ENCODE measurements at regions not wholly inside any gene's neighbourhood (a gene's known extent, or its start where the extent isn't known, plus 50 kb on each side); places are given as distances from the start of the nearest gene placed in this dataset.

- H3K27ac ChIP-seq, result no peak overlapping the region
- no peak for TF ChIP-seq CTCF (conservative IDR thresholded peaks at IDR 0.05)
- TF ChIP-seq EZH2 (IDR thresholded peaks at IDR 0.05; ENCODE audit: low read depth), result no peak
- DNase-seq, result no peak
- ChIA-PET POLR2A (ENCODE audit: unreplicated experiment) (no interaction called here), CTCF (no interaction called here)
- H2AFZ ChIP-seq, result no peak overlapping the region
- H3K4me3 ChIP-seq, result no peak overlapping the region
- H3K9me2 ChIP-seq (ENCODE audit: insufficient read depth), result no peaks in the 10 kb centered on the region
- intact Hi-C loops (cut with micrococcal nuclease; ENCODE audit: unreplicated experiment), result loop anchor here (5.0 kb wide), 1 partner anchor 176 kb away; no protein-coding TSS in a partner anchor
- no peaks in the 10 kb centered on the region for H3K27me3 ChIP-seq (ENCODE audit: insufficient read depth, low read depth)
- 0 out of 2 replicates have a peak, but pooled peaks cover 15% of the 10 kb centered on the region for H3K4me1 ChIP-seq (replicated peaks; ENCODE audit: insufficient read depth)
- H4K20me1 ChIP-seq (ENCODE audit: insufficient read depth), result no peaks in the 10 kb centered on the region
- no TSS peak for BruUV-seq (replicated peaks)
- H3K4me2 ChIP-seq, result no peak overlapping the region
- no peaks in the 10 kb centered on the region for H3F3A ChIP-seq (ENCODE audit: insufficient read depth, low read depth)
- H3K79me2 ChIP-seq (ENCODE audit: low read depth), result no peaks in the 10 kb centered on the region
- H3K36me3 ChIP-seq (ENCODE audit: low read depth), result no peaks in the 10 kb centered on the region
- H3K9me3 ChIP-seq (ENCODE audit: insufficient read depth, low read depth), result no peaks in the 10 kb centered on the region
Observed at GRCh38 chr20:11853359-11853758, 64.3 kb upstream of the BTBD3 start.

- ChIA-PET CTCF (no interaction called here), POLR2A (ENCODE audit: unreplicated experiment) (no interaction called here)
- TF ChIP-seq CTCF (conservative IDR thresholded peaks at IDR 0.05) (no peak), EZH2 (IDR thresholded peaks at IDR 0.05; ENCODE audit: low read depth) (no peak)
- Histone ChIP-seq H3K27ac (no peak overlapping the region), H3K9me3 (ENCODE audit: insufficient read depth, low read depth) (no peaks in the 10 kb centered on the region), H4K20me1 (ENCODE audit: insufficient read depth) (no peaks in the 10 kb centered on the region), H3K4me2 (no peak overlapping the region), H3K9me2 (ENCODE audit: insufficient read depth) (no peaks in the 10 kb centered on the region), H3F3A (ENCODE audit: insufficient read depth, low read depth) (no peaks in the 10 kb centered on the region), H3K4me3 (no peak overlapping the region), H3K36me3 (ENCODE audit: low read depth) (no peaks in the 10 kb centered on the region), H2AFZ (no peak overlapping the region), H3K27me3 (ENCODE audit: insufficient read depth, low read depth) (no peaks in the 10 kb centered on the region), H3K4me1 (replicated peaks; ENCODE audit: insufficient read depth) (no peaks in the 10 kb centered on the region), H3K79me2 (ENCODE audit: low read depth) (no peaks in the 10 kb centered on the region)
- BruUV-seq (replicated peaks), result no TSS peak
- intact Hi-C loops (cut with micrococcal nuclease; ENCODE audit: unreplicated experiment), result loop anchor here (5.0 kb wide), 1 partner anchor 1259 kb away; no protein-coding TSS in a partner anchor
- no peak for DNase-seq
Observed at GRCh38 chr20:11861479-11861878, 56.2 kb upstream of the BTBD3 start.

GRCh38 chr20:11867291-11867919, 50.3 kb upstream of the BTBD3 start:
- H3K36me3 ChIP-seq (ENCODE audit: low read depth), result no peaks in the 10 kb centered on the region
- TF ChIP-seq EZH2 (IDR thresholded peaks at IDR 0.05; ENCODE audit: low read depth) (no peak), CTCF (conservative IDR thresholded peaks at IDR 0.05) (no peak)
- H2AFZ ChIP-seq, result no peak overlapping the region
- no peak for DNase-seq
- 0 out of 2 replicates have a peak, but pooled peaks cover 6% of the 10 kb centered on the region for H3K4me1 ChIP-seq (replicated peaks; ENCODE audit: insufficient read depth)
- no TSS peak for BruUV-seq (replicated peaks)
- CTCF ChIA-PET, result no interaction called here
- H3K4me3 ChIP-seq, result no peak overlapping the region
- no peaks in the 10 kb centered on the region for H3K9me2 ChIP-seq (ENCODE audit: insufficient read depth)
- no peaks in the 10 kb centered on the region for H3K79me2 ChIP-seq (ENCODE audit: low read depth)
- POLR2A ChIA-PET (ENCODE audit: unreplicated experiment), result no interaction called here
- no peaks in the 10 kb centered on the region for H3F3A ChIP-seq (ENCODE audit: insufficient read depth, low read depth)
- no peaks in the 10 kb centered on the region for H3K9me3 ChIP-seq (ENCODE audit: insufficient read depth, low read depth)
- no peaks in the 10 kb centered on the region for H4K20me1 ChIP-seq (ENCODE audit: insufficient read depth)
- intact Hi-C loops (cut with micrococcal nuclease; ENCODE audit: unreplicated experiment), result no loop called here
- no peaks in the 10 kb centered on the region for H3K27me3 ChIP-seq (ENCODE audit: insufficient read depth, low read depth)
- no peak overlapping the region for H3K27ac ChIP-seq
- H3K4me2 ChIP-seq, result no peak overlapping the region
